Suprapubic skin (tissue), 4 donors: ENCODE measurements at regions not wholly inside any gene's neighbourhood (a gene's known extent, or its start where the extent isn't known, plus 50 kb on each side); places are given as distances from the start of the nearest gene placed in this dataset.

ENCODE experiments used
- DNase-seq, 2 donors: peaks; one replicate each; pipeline ENCODE4 v3.0.0-alpha.2; 2019; ENCODE audit warnings: low spot score in 2 of 2
- H3K27ac ChIP-seq: fragments of 200-600 bp; sonication (generic); one replicate; pipeline ENCODE4 v1.5.1; 2019
- H3K27me3 ChIP-seq: fragments of 200-600 bp; sonication (generic); one replicate; pipeline ENCODE4 v1.5.1; 2019
- H3K36me3 ChIP-seq: fragments of 200-600 bp; sonication (generic); one replicate; pipeline ENCODE4 v1.5.1; 2019
- H3K4me1 ChIP-seq: fragments of 200-600 bp; sonication (generic); one replicate; pipeline ENCODE4 v1.5.1; 2019
- H3K4me3 ChIP-seq: fragments of 200-600 bp; sonication (generic); one replicate; pipeline ENCODE4 v1.5.1; 2019; ENCODE audit warnings: mild to moderate bottlenecking
- H3K9me3 ChIP-seq: fragments of 200-600 bp; sonication (generic); one replicate; pipeline ENCODE4 v1.5.1; 2019
- CTCF ChIP-seq, 2 donors: fragments of 200-600 bp in 1 of 2; fragments of 450-650 bp in 1 of 2; sonication (generic) in 1 of 2; IDR thresholded peaks; one replicate each; pipeline ENCODE4 v1.5.1; 2016 to 2019; ENCODE audit warnings: antibody characterized with exemption in 2 of 2, mild to moderate bottlenecking in 1 of 2, moderate library complexity in 1 of 2
- EP300 ChIP-seq: sonication (generic); formaldehyde crosslinking; IDR thresholded peaks from one replicate; pipeline ENCODE4 v1.6.1; 2017; ENCODE audit warnings: antibody characterized with exemption
- POLR2A ChIP-seq, 2 donors: fragments of 450-650 bp; IDR thresholded peaks; one replicate each; pipeline ENCODE4 v1.6.1; 2017; ENCODE audit warnings: antibody characterized with exemption in 2 of 2, mild to moderate bottlenecking in 2 of 2, moderate library complexity in 2 of 2
- POLR2AphosphoS5 ChIP-seq, 3 donors: sonication (generic); formaldehyde crosslinking; IDR thresholded peaks; one replicate each; pipeline ENCODE4 v1.6.1; 2017; ENCODE audit warnings: antibody characterized with exemption in 3 of 3
- WGBS: methylation state at CpG from one replicate; pipeline ENCODE4 v1.1.5; 2018; 5-methylcytosine and 5-hydroxymethylcytosine counted together

- H3K9me3 ChIP-seq = no peaks in the 10 kb centered on the region
- no peaks in the 10 kb centered on the region for H3K36me3 ChIP-seq
- DNase-seq = no peak
- no peaks in the 10 kb centered on the region for H3K4me1 ChIP-seq
- no peak overlapping the region for H3K4me3 ChIP-seq
- 93% methylated on average over 5 of the region's 5 CpGs for WGBS
- H3K27me3 ChIP-seq = peaks cover 37% of the 10 kb centered on the region
- TF ChIP-seq POLR2A (IDR thresholded peaks at IDR 0.05) (no peak), POLR2AphosphoS5 (IDR thresholded peaks at IDR 0.05) (no peak), EP300 (no peak), CTCF (IDR thresholded peaks at IDR 0.05) (no peak)
- H3K27ac ChIP-seq = no peak overlapping the region
These were observed 188.2 kb upstream of the RPL38 start for GRCh38 chr17:74015316-74015715.

GRCh38 chr17:74015990-74016389 lies 187.5 kb upstream of the RPL38 start:
- no peak overlapping the region for H3K27ac ChIP-seq
- H3K27me3 ChIP-seq = peaks cover 36% of the 10 kb centered on the region
- no peaks in the 10 kb centered on the region for H3K4me1 ChIP-seq
- H3K9me3 ChIP-seq = no peaks in the 10 kb centered on the region
- H3K36me3 ChIP-seq = no peaks in the 10 kb centered on the region
- no peak for DNase-seq
- WGBS = 80% methylated on average over 12 of the region's 12 CpGs
- TF ChIP-seq POLR2A (IDR thresholded peaks at IDR 0.05) = no peak
- TF ChIP-seq EP300 = no peak
- no peak for TF ChIP-seq CTCF (IDR thresholded peaks at IDR 0.05)
- TF ChIP-seq POLR2AphosphoS5 (IDR thresholded peaks at IDR 0.05) = no peak
- H3K4me3 ChIP-seq = no peak overlapping the region

DNA sequence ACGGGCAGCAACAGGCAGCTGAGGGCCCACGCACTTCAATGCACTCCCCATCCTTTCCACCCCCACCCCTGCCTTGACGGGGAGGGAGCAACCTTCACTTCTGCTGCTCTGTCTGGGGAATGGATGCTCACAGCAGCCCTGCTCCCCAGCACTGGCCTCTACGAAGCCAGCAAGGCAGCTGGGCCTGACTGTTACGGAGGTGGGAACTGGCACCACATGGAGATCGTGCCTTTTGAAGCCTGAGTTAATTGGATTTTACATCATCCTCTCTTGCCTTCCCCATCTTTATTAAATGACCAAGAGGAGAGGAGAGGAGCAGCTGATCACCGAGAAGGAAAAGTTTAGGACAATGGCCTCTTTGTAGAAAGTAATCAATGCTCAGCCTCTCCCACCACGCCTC lies 187.0 kb upstream of the RPL38 start:
- WGBS = 76% methylated on average over 8 of the region's 8 CpGs
- TF ChIP-seq POLR2AphosphoS5 (IDR thresholded peaks at IDR 0.05) (no peak), EP300 (no peak), CTCF (IDR thresholded peaks at IDR 0.05) (no peak), POLR2A (IDR thresholded peaks at IDR 0.05) (no peak)
- Histone ChIP-seq H3K36me3 (no peaks in the 10 kb centered on the region), H3K9me3 (no peaks in the 10 kb centered on the region), H3K27ac (no peak overlapping the region), H3K4me1 (no peaks in the 10 kb centered on the region), H3K27me3 (peaks cover 34% of the 10 kb centered on the region), H3K4me3 (no peak overlapping the region)
- no peak for DNase-seq

- H3K9me3 ChIP-seq = no peaks in the 10 kb centered on the region
- H3K4me3 ChIP-seq = no peak overlapping the region
- H3K27me3 ChIP-seq = peaks cover 34% of the 10 kb centered on the region
- no peaks in the 10 kb centered on the region for H3K36me3 ChIP-seq
- no peak for DNase-seq
- H3K4me1 ChIP-seq = no peaks in the 10 kb centered on the region
- TF ChIP-seq POLR2AphosphoS5 (IDR thresholded peaks at IDR 0.05) (no peak), POLR2A (IDR thresholded peaks at IDR 0.05) (no peak), CTCF (IDR thresholded peaks at IDR 0.05) (no peak), EP300 (no peak)
- 54% methylated on average over 8 of the region's 8 CpGs for WGBS
- H3K27ac ChIP-seq = no peak overlapping the region
These were observed 186.0 kb upstream of the RPL38 start for GRCh38 chr17:74017466-74017865.

DNA sequence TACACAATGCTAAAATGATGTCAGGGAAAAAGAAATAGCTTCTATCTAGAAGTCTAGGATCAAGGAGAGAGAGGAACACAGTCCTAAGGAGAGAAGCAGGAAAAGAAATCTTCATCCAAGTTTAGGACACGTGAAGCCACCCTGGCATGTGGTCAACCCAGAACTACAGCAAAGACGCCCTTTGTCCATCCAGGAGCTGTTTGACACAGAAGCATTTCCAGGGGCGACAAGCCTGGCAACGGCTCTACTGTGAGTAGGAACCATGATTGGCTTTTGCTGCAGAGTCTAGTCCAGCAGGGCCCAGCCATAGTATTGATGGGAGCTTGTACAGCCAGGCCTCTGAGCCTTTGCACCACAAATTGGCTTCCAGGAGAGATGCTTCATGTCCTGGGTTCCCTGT lies 185.4 kb upstream of the RPL38 start:
- no peak overlapping the region for H3K27ac ChIP-seq
- no peak for DNase-seq
- no peak for TF ChIP-seq EP300
- TF ChIP-seq POLR2A (IDR thresholded peaks at IDR 0.05) = no peak
- no peak for TF ChIP-seq CTCF (IDR thresholded peaks at IDR 0.05)
- TF ChIP-seq POLR2AphosphoS5 (IDR thresholded peaks at IDR 0.05) = no peak
- 86% methylated on average over 4 of the region's 4 CpGs for WGBS
- no peaks in the 10 kb centered on the region for H3K4me1 ChIP-seq
- no peaks in the 10 kb centered on the region for H3K36me3 ChIP-seq
- H3K27me3 ChIP-seq = peaks cover 33% of the 10 kb centered on the region
- H3K4me3 ChIP-seq = no peak overlapping the region
- no peaks in the 10 kb centered on the region for H3K9me3 ChIP-seq
